ENCODE measurements at regions not wholly inside any gene's neighbourhood (a gene's known extent, or its start where the extent isn't known, plus 50 kb on each side); places are given as distances from the start of the nearest gene placed in this dataset.

DNA sequence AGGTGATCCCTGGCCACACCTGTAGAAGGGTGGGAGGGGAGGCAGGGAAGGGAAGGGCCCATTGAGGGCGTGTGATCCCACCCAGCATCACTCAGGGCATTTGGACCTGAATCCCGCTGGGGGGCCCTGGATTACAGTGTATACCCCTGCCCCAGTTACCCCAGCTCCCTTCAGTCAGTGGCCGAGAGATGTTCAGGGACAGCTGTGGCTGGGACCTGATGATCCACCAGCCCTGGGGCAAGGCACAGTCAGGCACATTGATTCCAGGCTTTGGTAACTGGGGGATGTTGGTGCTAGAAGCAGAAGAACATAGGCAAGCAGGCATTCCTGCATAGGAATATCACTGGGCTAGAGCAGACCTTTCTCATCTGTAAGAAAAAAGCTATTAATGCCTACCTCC lies 170.3 kb downstream of the FOXL1 start:
- DNase-seq (ENCODE audit: extremely low read depth, insufficient read length) = no peak
- Histone ChIP-seq H3K27me3 (replicated peaks; ENCODE audit: control insufficient read depth, insufficient read depth, low read length) (no peaks in the 10 kb centered on the region), H3K36me3 (ENCODE audit: control insufficient read depth, insufficient read depth, low read length) (no peaks in the 10 kb centered on the region), H3K4me3 (replicated peaks; ENCODE audit: low read depth, low read length) (no peak overlapping the region)
- TF ChIP-seq, protein P1, sequence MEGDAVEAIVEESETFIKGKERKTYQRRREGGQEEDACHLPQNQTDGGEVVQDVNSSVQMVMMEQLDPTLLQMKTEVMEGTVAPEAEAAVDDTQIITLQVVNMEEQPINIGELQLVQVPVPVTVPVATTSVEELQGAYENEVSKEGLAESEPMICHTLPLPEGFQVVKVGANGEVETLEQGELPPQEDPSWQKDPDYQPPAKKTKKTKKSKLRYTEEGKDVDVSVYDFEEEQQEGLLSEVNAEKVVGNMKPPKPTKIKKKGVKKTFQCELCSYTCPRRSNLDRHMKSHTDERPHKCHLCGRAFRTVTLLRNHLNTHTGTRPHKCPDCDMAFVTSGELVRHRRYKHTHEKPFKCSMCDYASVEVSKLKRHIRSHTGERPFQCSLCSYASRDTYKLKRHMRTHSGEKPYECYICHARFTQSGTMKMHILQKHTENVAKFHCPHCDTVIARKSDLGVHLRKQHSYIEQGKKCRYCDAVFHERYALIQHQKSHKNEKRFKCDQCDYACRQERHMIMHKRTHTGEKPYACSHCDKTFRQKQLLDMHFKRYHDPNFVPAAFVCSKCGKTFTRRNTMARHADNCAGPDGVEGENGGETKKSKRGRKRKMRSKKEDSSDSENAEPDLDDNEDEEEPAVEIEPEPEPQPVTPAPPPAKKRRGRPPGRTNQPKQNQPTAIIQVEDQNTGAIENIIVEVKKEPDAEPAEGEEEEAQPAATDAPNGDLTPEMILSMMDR (IDR thresholded peaks at IDR 0.05; ENCODE audit: insufficient read depth, low read length, poor library complexity, severe bottlenecking) = no peak

DNA sequence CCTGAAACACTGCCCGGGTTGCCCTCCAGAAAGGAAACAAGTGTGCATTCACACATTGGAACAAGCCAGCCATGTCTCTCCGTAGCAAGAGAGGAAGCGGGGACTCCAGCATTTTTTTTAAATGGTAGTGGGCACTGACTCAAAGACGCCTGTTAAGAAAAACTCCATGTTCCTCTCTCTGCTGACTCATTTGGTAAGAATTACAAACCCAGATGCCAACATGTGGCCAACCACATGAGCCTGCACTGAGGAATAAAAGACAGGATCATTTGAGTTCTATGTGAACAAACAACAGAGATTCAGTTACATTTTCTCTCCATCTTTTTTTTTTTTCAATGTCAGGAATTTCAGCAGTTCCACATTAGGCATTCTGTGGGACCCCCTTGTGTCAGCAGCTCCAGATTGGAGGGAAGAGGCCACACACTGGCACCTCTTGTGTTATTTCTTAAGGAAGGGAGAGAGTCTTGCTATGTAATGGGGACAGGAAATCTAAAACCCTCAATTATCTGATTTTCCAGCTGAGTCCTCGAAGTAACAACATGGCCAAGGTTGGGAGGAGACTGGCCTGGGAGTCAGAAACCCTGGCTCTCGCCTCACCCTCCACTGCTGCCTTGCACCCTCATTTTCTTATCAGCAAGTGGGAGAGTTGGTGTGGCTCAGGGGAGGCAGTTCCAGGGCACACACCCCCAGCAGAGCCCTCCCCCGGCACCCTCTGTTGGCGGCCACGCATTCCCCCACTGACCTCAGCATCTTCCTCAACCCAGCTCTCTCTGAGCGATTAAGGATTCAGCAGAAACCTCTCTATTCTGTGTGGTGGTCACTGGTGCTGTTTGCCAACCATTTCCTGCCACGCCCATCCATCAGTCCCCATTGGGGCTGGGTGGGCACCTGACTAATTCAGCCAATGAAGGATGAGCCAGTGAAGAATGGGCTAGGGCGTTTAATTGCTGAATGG lies 173.0 kb downstream of the FOXL1 start:
- no peaks in the 10 kb centered on the region for H3K27me3 ChIP-seq (replicated peaks; ENCODE audit: control insufficient read depth, insufficient read depth, low read length)
- no peaks in the 10 kb centered on the region for H3K36me3 ChIP-seq (ENCODE audit: control insufficient read depth, insufficient read depth, low read length)
- TF ChIP-seq, protein P1 (IDR thresholded peaks at IDR 0.05; ENCODE audit: insufficient read depth, low read length, poor library complexity, severe bottlenecking) = no peak
- no peak overlapping the region for H3K4me3 ChIP-seq (replicated peaks; ENCODE audit: low read depth, low read length)
- no peak for DNase-seq (ENCODE audit: extremely low read depth, insufficient read length)

DNA sequence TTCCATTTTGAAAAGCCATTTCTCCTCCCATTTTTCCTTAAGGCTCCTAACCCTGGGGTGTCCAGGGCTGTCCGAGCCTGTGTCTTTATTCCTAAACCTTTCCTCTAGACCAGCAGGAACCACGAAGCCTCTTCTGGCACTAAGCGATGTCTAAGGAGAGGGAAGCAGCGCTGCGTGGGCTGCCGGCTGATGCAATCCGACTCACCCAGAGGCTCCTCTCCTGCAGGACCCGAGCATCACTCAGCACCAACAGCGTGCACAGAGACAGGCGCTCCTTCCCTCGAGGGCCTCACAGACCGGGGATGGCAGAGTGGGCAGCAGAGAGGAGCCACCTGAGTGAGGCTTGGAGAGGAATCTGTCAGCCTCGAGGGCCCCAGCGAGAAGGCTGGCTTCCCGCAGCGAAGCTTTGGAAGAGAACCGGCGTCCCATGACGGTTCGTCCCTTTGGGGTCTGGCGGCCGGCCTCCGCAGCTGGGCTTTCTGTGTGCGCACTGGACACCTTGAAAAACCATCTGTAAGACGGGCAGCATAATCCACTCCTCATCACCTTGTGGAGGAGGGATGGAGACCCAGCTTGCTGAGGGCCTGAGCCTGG lies 174.3 kb downstream of the FOXL1 start:
- DNase-seq (ENCODE audit: extremely low read depth, insufficient read length) = no peak
- Histone ChIP-seq H3K27me3 (replicated peaks; ENCODE audit: control insufficient read depth, insufficient read depth, low read length) (no peaks in the 10 kb centered on the region), H3K4me3 (replicated peaks; ENCODE audit: low read depth, low read length) (no peak overlapping the region), H3K36me3 (ENCODE audit: control insufficient read depth, insufficient read depth, low read length) (no peaks in the 10 kb centered on the region)
- TF ChIP-seq, protein P1 (IDR thresholded peaks at IDR 0.05; ENCODE audit: insufficient read depth, low read length, poor library complexity, severe bottlenecking) = no peak

DNA sequence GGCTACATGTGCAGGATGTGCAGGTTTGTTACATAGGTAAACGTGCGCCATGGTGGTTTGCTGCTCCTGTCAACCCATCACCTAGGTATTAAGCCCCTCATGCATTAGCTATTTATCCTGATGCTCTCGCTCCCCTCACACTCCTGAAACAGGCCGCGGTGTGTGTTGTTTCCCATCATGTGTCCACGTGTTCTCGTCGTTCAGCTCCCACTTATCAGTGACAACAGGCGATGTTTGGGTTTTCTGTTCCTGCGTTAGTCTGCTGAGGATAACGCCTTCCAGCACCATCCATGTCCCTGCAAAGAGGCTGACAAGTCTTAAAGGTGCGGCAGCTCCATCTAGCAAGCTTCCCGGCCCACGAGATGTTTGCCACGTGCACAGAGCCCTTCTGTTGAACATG lies 175.1 kb downstream of the FOXL1 start:
- H3K36me3 ChIP-seq (ENCODE audit: control insufficient read depth, insufficient read depth, low read length) = no peaks in the 10 kb centered on the region
- H3K27me3 ChIP-seq (replicated peaks; ENCODE audit: control insufficient read depth, insufficient read depth, low read length) = no peaks in the 10 kb centered on the region
- TF ChIP-seq, protein P1 (IDR thresholded peaks at IDR 0.05; ENCODE audit: insufficient read depth, low read length, poor library complexity, severe bottlenecking) = no peak
- DNase-seq (ENCODE audit: extremely low read depth, insufficient read length) = no peak
- no peak overlapping the region for H3K4me3 ChIP-seq (replicated peaks; ENCODE audit: low read depth, low read length)

DNA sequence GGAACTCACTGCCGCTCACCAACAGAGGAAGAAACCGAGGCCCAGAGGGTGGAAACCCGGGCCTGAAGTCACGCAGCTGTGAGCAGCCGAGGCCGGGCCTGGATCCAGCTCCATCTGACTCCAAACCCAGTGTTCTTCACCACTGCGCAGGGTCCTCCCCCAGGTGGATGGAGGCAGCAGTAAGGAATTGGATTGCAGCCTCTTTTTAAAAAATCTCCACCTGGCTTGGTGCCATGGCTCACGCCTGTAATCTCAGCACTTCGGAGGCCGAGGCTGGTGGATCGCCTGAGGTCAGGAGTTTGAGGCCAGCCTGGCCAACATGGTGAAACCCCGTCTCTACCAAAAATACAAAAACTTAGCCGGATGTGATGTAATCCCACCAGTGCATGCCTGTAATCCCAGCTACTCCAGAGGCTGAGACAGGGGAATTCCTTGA lies 177.2 kb downstream of the FOXL1 start:
- TF ChIP-seq, protein P1 (IDR thresholded peaks at IDR 0.05; ENCODE audit: insufficient read depth, low read length, poor library complexity, severe bottlenecking) = no peak
- DNase-seq (ENCODE audit: extremely low read depth, insufficient read length) = no peak
- H3K27me3 ChIP-seq (replicated peaks; ENCODE audit: control insufficient read depth, insufficient read depth, low read length) = no peaks in the 10 kb centered on the region
- H3K36me3 ChIP-seq (ENCODE audit: control insufficient read depth, insufficient read depth, low read length) = no peaks in the 10 kb centered on the region
- H3K4me3 ChIP-seq (replicated peaks; ENCODE audit: low read depth, low read length) = no peak overlapping the region

All from GM06990 (cell line).